ACC112 (cell line): ENCODE measurements at regions not wholly inside any gene's neighbourhood (a gene's known extent, or its start where the extent isn't known, plus 50 kb on each side); places are given as distances from the start of the nearest gene placed in this dataset.
A peak's percentile ranks its signal among the peaks of the same experiment; 100 is the strongest.

ENCODE experiments used
- H2AFZ ChIP-seq: fragments of 200-600 bp; sonication (generic); one replicate; pipeline ENCODE4 v1.6.0; 2017; ENCODE audit warnings: antibody characterized with exemption, low read length; ENCODE audit not compliant: unreplicated experiment
- H3K27ac ChIP-seq: fragments of 200-600 bp; sonication (generic); 2 replicates; pipeline ENCODE4 v1.5.1; 2014; ENCODE audit warnings: low read depth, mild to moderate bottlenecking, antibody characterized with exemption, low read length, moderate library complexity
- H3K27me3 ChIP-seq: fragments of 200-600 bp; sonication (generic); 2 replicates; pipeline ENCODE4 v1.6.1; 2014; ENCODE audit warnings: mild to moderate bottlenecking, antibody characterized with exemption, low read length, moderate library complexity, mixed read lengths; ENCODE audit not compliant: insufficient read depth
- H3K36me3 ChIP-seq: fragments of 200-600 bp; sonication (generic); 2 replicates; pipeline ENCODE4 v1.6.1; 2016; ENCODE audit warnings: mild to moderate bottlenecking, antibody characterized with exemption, low read length, moderate library complexity, mixed read lengths; ENCODE audit not compliant: insufficient read depth
- H3K4me1 ChIP-seq: fragments of 200-600 bp; sonication (generic); one replicate; pipeline ENCODE4 v1.6.1; 2016; ENCODE audit warnings: low read length, mixed read lengths; ENCODE audit not compliant: insufficient read depth, unreplicated experiment, control insufficient read depth
- H3K4me3 ChIP-seq: fragments of 200-600 bp; sonication (generic); 2 replicates; pipeline ENCODE4 v1.5.1; 2014; ENCODE audit warnings: mild to moderate bottlenecking, low read depth, low read length
- H3K79me2 ChIP-seq: fragments of 200-600 bp; sonication (generic); one replicate; pipeline ENCODE4 v1.6.0; 2016; ENCODE audit warnings: low read length; ENCODE audit not compliant: control insufficient read depth, unreplicated experiment, insufficient read depth

DNA sequence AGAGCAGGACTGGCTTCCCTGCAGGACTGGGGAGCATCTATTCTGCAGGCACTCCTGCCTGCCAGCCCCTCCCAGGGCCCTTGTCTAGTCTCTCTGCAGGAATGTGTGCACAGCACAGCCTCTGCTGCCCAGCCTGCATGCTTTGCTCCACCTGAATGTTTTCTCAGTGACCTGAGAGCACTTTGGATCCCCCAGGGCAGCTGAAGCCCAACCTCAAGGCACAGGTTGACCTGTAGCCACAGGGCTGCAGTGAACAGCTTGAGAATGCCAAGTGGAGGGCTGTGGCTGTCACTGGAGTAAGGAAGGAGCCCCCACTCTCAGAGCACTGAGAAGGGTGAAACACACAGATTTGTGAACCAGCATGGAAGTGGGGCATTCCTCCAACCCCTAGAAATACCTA is 760.2 kb downstream of the STIM2 start:
- no peak overlapping the region for H3K4me3 ChIP-seq
- H3K79me2 ChIP-seq: no peaks in the 10 kb centered on the region
- no peaks in the 10 kb centered on the region for H3K4me1 ChIP-seq
- H2AFZ ChIP-seq: no peak overlapping the region
- H3K36me3 ChIP-seq: no peaks in the 10 kb centered on the region
- peaks cover 6% of the 10 kb centered on the region for H3K27me3 ChIP-seq
- no peak overlapping the region for H3K27ac ChIP-seq

DNA sequence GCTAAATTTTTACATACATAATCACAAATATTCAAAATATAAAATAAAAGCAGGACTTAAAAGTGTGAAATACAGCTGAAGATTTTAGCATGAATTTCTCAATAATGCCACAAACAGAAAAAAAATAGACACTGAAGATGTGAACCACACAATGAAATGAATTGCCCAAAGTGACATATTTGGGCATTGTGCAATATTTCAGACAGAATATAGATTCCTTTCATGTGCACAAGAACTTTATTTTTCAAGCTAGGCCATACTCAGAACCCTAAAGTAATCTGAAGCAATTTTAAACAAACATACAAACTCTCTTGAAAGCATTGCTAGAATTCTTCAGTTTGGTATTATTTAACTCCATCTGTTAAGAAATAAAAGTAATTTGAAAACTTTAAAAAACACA is 764.1 kb downstream of the STIM2 start:
- Histone ChIP-seq H3K27ac (no peak overlapping the region), H3K36me3 (no peaks in the 10 kb centered on the region), H3K4me1 (no peaks in the 10 kb centered on the region), H3K79me2 (no peaks in the 10 kb centered on the region), H3K4me3 (no peak overlapping the region), H2AFZ (no peak overlapping the region), H3K27me3 (no peaks in the 10 kb centered on the region)

DNA sequence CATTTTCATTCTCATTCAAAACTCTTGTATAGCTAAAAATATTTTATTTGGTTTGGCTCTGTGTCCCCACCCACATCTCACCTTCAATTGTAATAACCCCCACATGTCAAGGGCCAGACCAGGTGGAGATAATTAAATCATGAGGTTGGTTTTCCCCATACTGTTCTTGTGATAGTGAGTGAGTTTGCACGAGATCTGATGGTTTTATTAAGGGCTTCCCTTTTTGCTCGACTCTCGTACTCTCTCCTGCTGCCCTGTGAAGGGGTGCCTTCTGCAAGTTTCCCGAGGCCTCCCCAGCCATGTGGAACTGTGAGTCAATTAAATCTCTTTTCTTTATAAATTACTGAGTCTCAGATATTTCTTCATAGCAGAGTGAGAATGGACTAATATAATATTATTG is 768.0 kb downstream of the STIM2 start:
- Histone ChIP-seq H3K27ac (no peak overlapping the region), H3K4me1 (no peaks in the 10 kb centered on the region), H3K79me2 (no peaks in the 10 kb centered on the region), H3K36me3 (no peaks in the 10 kb centered on the region), H3K4me3 (no peak overlapping the region), H2AFZ (no peak overlapping the region), H3K27me3 (no peaks in the 10 kb centered on the region)

DNA sequence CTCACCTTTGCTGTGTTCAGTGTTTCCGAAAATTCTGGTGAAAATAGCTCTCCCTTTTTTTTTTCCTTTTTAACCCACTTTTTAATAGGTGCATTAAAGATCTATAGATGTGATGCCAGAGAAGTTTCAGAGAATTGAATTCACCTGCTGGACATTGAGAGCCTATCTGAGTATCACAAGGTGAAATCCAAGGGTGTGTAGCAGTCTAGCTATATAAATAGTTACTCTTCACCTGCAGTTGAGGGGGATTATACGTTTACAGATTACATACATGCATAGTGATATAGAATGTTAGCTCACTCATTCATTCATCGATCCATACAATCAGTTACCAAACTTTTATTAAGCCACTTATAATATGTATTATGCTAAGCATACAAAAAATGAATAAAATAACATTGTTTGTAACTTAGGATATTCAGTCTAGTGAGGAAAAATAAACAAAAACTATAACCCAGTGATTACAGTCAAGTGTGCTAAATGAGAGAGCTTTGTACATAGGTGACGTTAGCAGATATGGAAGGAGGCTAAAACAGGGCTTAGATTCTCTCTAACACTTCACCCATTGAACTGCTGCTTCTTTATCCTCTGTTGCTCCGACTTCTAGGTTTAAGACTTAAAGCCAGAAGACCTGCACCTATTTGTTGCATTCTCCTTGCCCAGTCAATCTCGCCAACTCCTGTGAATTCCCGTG is 769.0 kb downstream of the STIM2 start:
- H3K4me3 ChIP-seq: no peak overlapping the region
- H2AFZ ChIP-seq: no peak overlapping the region
- H3K36me3 ChIP-seq: no peaks in the 10 kb centered on the region

DNA sequence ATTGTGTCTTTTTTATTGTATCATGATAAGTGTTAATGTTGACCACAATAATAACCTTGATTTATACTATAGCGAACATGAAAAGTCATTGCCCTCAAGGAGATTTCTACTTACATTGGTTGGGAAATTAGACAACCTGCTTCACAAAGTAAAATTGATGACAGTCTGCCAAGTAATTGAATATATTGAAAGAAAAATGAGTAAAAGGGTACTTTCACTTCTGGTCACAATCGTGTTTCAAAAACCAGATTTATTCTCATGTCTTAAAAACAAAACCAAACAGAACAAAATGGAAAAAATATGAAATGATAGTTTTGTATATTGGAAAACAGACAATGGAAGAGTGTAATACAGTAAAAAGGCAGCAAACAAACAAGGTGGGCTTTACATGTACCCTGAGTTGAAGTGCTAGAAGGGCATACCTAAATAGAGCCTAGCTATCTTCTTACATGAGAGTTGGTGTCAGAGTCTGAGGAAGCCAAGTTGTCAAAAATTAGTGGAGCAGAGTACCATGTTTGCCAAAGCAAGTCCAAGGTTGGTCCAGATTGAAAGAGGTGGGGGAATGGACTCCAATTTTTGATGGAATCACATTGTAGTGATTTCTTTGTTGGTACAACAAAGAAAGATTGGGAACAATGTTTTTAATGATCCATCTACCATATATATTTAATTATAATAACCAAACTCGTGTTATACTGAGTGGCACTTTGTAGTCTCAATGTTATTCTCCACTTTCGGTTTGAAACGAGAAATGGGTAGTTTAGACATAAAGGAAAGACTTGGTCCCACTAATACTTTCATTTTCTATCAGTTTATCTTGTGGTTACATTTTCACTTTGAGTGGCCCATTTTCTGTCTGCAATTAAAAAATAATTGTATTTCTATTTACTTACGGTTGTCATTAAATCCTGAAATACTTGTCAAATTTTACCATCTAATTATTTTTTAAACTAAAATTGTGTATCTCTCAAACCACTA is 775.6 kb downstream of the STIM2 start:
- Histone ChIP-seq H3K4me3 (peak overlapping the region; percentile 54), H3K27ac (no peak overlapping the region)

More for the DNA sequence above, 769.0 kb downstream of the STIM2 start:
- Histone ChIP-seq H3K27ac (no peak overlapping the region), H3K4me1 (no peaks in the 10 kb centered on the region), H3K27me3 (no peaks in the 10 kb centered on the region), H3K79me2 (no peaks in the 10 kb centered on the region)

DNA sequence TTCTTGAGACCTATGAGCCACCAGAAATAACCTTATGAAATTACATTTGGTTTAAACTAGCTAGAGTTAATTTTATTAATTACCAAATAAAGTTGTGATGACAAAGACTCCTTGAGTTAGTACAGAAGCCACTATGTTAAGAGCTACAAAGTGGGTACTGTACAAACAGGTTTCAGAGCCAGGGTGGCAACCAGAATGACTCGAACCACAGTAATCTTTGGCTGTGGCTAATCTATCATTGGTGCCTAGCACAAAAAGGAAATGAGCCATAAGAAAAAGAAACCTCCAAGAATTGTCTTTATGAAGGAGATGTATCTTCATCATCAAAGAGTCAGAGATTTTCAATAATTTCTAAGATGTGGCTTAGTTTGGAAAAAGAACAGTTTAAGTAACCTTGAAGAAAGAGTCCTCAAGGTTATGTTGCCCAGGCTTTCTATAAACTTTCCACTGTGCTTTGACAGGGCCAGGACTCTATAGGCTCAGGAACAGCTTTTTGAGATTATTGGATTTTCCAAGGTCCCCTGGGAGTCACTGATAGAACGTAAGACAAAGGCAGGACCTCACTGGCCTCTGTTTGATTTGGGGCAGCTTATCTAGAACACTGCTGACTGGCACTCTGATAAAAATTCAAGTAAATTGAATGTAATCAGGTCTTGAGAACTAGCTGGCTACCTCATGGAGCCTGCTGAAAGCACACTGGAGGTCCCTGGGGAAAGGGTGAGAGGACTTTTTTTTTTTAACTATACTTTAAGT is 777.7 kb downstream of the STIM2 start:
- Histone ChIP-seq H3K27me3 (no peaks in the 10 kb centered on the region), H3K27ac (no peak overlapping the region), H3K4me3 (no peak overlapping the region), H3K36me3 (no peaks in the 10 kb centered on the region), H3K79me2 (no peaks in the 10 kb centered on the region), H2AFZ (no peak overlapping the region), H3K4me1 (no peaks in the 10 kb centered on the region)

More for the DNA sequence above, 775.6 kb downstream of the STIM2 start:
- Histone ChIP-seq H3K79me2 (no peaks in the 10 kb centered on the region), H2AFZ (peak overlapping the region; percentile 50), H3K4me1 (no peaks in the 10 kb centered on the region), H3K36me3 (no peaks in the 10 kb centered on the region), H3K27me3 (no peaks in the 10 kb centered on the region)

DNA sequence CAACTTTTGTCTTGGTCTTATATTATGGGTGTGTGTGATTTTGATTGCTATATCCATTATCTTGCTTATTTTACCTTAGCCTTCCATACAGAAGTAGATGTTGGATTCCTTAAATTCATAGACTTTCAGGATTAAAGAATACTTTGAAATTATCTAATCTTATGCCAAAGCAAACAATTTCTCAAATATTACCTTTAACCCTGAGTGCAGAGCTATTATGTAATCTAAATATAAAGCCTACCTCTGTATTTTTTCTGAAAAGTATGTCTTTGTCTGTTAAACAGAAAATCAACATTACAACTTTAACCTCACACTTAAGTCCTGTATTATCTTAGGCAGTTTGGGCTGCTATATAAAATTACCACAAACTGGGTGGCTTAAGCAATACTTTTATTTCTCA is 782.5 kb downstream of the STIM2 start:
- no peak overlapping the region for H3K4me3 ChIP-seq
- no peaks in the 10 kb centered on the region for H3K36me3 ChIP-seq
- H3K4me1 ChIP-seq: no peaks in the 10 kb centered on the region
- no peak overlapping the region for H2AFZ ChIP-seq
- no peaks in the 10 kb centered on the region for H3K79me2 ChIP-seq
- no peaks in the 10 kb centered on the region for H3K27me3 ChIP-seq
- no peak overlapping the region for H3K27ac ChIP-seq

DNA sequence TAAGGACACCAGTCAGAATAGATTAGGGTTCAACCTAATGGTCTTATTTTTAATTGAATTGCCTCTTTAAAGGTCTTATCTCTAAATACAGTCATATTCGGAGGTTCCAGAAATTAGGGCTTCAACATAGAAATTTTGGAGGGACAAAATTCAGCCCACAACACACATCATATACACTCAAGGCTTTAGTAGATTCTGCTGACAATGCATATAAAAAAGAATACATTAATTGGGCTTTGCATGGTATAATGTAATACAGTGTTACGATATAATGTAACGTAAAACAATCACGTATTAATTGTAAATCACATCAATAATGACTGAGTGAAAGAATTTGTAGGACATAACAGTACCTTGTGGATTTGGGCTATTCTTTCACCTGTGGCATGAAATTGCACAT is 787.8 kb downstream of the STIM2 start:
- no peaks in the 10 kb centered on the region for H3K36me3 ChIP-seq
- H3K79me2 ChIP-seq: no peaks in the 10 kb centered on the region
- no peaks in the 10 kb centered on the region for H3K27me3 ChIP-seq
- H3K4me1 ChIP-seq: no peaks in the 10 kb centered on the region
- no peak overlapping the region for H2AFZ ChIP-seq
- H3K4me3 ChIP-seq: no peak overlapping the region
- no peak overlapping the region for H3K27ac ChIP-seq

DNA sequence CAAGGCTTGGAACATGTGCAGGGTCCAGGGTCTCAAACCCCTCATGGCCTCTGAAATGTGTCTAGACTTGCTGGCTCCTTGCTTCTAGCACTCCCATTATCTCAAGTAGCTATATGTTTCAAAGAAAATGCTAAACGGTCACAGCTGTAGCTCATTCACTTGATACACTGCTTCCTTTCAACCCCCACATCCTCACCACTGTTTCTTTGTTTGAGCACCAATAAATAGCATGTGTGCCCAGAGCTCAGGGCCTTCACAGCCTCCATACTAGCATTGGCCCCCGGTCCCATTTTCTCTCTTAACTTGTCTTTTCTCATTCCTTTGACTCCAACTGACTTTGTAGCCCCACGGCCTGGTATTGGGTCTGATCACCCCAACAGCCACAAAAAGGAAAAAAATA is 801.8 kb downstream of the STIM2 start:
- Histone ChIP-seq H3K4me3 (no peak overlapping the region), H3K4me1 (no peaks in the 10 kb centered on the region), H2AFZ (peak overlapping the region; percentile 24), H3K27ac (no peak overlapping the region), H3K36me3 (no peaks in the 10 kb centered on the region), H3K27me3 (no peaks in the 10 kb centered on the region), H3K79me2 (no peaks in the 10 kb centered on the region)

DNA sequence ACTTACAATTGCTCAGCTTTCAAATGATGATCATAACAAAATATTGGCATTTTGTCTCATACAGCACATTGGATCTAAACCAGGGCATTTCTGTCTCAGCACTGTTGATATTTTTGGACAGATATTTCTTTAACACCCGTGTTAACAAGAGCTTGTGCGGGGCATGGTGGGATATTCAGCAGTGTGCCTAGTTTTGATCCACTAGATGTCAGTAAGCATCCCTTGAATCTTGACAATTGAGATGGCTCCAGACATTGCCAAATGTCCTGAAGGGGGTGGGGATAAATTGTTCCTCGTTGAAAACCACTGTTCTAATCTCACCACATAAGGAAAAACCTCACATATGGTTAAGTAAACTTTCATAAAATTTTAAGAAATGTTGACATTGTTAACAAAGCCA is 806.3 kb downstream of the STIM2 start:
- Histone ChIP-seq H3K36me3 (no peaks in the 10 kb centered on the region), H3K27ac (no peak overlapping the region), H2AFZ (no peak overlapping the region)

More for the DNA sequence above, 806.3 kb downstream of the STIM2 start:
- Histone ChIP-seq H3K4me1 (no peaks in the 10 kb centered on the region), H3K4me3 (no peak overlapping the region), H3K27me3 (no peaks in the 10 kb centered on the region), H3K79me2 (no peaks in the 10 kb centered on the region)
